GM12878 (cell line): ENCODE measurements at regions not wholly inside any gene's neighbourhood (a gene's known extent, or its start where the extent isn't known, plus 50 kb on each side); places are given as distances from the start of the nearest gene placed in this dataset.

Source experiments
- ATAC-seq: fragments of 200-7000 bp; cut with Tn5 transposase; 3 replicates; pipeline ENCODE4 v1.9.1; 2020; ENCODE audit warnings: mild to moderate bottlenecking, moderate library complexity
- BruUV-seq: library from RNA; stranded (reverse); fragments of 400-500 nt; replicated peaks from 2 replicates; lab custom pipeline; 2021; lab: Mats Ljungman, UMichigan
- CTCF ChIA-PET: fragments of 300-600 bp; sonication (Branson Sonifier 250); formaldehyde crosslinking; extraction: SDS; loops from one replicate; lab custom pipeline; 2021; ENCODE audit warnings: inconsistent platforms; lab: Yijun Ruan, JAX
- POLR2A ChIA-PET: fragments of 350-600 bp; formaldehyde crosslinking; extraction: SDS; loops from one replicate; lab custom pipeline; 2021; ENCODE audit warnings: inconsistent platforms; lab: Charles Lee
- RAD21 ChIA-PET: fragments of 300-600 bp; sonication (Branson Sonifier 250); formaldehyde crosslinking; loops from one replicate; lab custom pipeline; 2023; ENCODE audit warnings: antibody characterized with exemption; ENCODE audit not compliant: unreplicated experiment; lab: Charles Lee
- SMC1A ChIA-PET: fragments of 300-600 bp; sonication (Branson Sonifier 250); formaldehyde crosslinking; loops from one replicate; lab custom pipeline; 2023; ENCODE audit not compliant: unreplicated experiment, uncharacterized antibody; lab: Charles Lee
- DNase-seq: peaks from one replicate; pipeline ENCODE4 v3.0.0-alpha.2; 2011; ENCODE audit warnings: low read depth, low spot score
- FAIRE-seq: peaks from 3 replicates; lab custom pipeline; 2011; peaks lifted over from hg19 to GRCh38; lab: Jason Lieb, UNC
- H2AFZ ChIP-seq: 2 replicates; pipeline ENCODE4 v1.6.0; 2011; ENCODE audit warnings: low read depth, low read length, control low read depth; ENCODE audit not compliant: control insufficient read depth
- H3K27ac ChIP-seq: 2 replicates; pipeline ENCODE4 v1.5.1; 2011; ENCODE audit warnings: control low read depth; ENCODE audit not compliant: control insufficient read depth, insufficient read depth
- H3K27me3 ChIP-seq, 2 experiments: replicated peaks in 1 of 2; 2 replicates each; pipeline versions ENCODE4 v1.6.0 to v1.6.1; 2011; ENCODE audit warnings: low read length in 1 of 2; ENCODE audit not compliant: control insufficient read depth in 2 of 2, insufficient read depth in 2 of 2
- H3K36me3 ChIP-seq, 2 experiments: 2 replicates each; pipeline ENCODE4 v1.5.1; 2011; ENCODE audit warnings: low read length in 1 of 2; ENCODE audit not compliant: control insufficient read depth in 2 of 2, insufficient read depth in 2 of 2
- H3K4me1 ChIP-seq: 2 replicates; pipeline ENCODE4 v1.6.1; 2011; ENCODE audit warnings: mild to moderate bottlenecking, low read length, moderate library complexity, mixed read lengths; ENCODE audit not compliant: control insufficient read depth, insufficient read depth
- H3K4me2 ChIP-seq: 2 replicates; pipeline ENCODE4 v1.6.0; 2011; ENCODE audit warnings: control low read depth; ENCODE audit not compliant: control insufficient read depth, insufficient read depth
- H3K4me3 ChIP-seq: fragments of 200-600 bp; sonication (generic); 2 replicates; pipeline ENCODE4 v1.5.1; 2016
- H3K79me2 ChIP-seq: 2 replicates; pipeline ENCODE4 v1.6.0; 2011; ENCODE audit warnings: low read length; ENCODE audit not compliant: control insufficient read depth, insufficient read depth
- H3K9ac ChIP-seq: 2 replicates; pipeline ENCODE4 v1.8.0; 2011; ENCODE audit warnings: low read length, control low read depth, mixed read lengths; ENCODE audit not compliant: control insufficient read depth, insufficient read depth
- H3K9me3 ChIP-seq: replicated peaks from 3 replicates; pipeline ENCODE4 v1.5.1; 2011; ENCODE audit warnings: mild to moderate bottlenecking, low read length; ENCODE audit not compliant: control insufficient read depth, insufficient read depth
- H4K20me1 ChIP-seq: 2 replicates; pipeline ENCODE4 v1.6.0; 2011; ENCODE audit not compliant: control insufficient read depth, insufficient read depth
- E2F8 ChIP-seq: fragments of 450-650 bp; IDR thresholded peaks from 2 replicates; pipeline ENCODE4 v1.6.1; 2018; ENCODE audit warnings: mild to moderate bottlenecking, low read depth, moderate library complexity; ENCODE audit not compliant: partially characterized antibody
- MTA3 ChIP-seq: IDR thresholded peaks from 2 replicates; pipeline ENCODE4 v1.6.1; 2012; ENCODE audit warnings: low read length, inconsistent platforms, borderline replicate concordance
- NBN ChIP-seq: fragments of 450-650 bp; IDR thresholded peaks from 2 replicates; pipeline ENCODE4 v1.6.1; 2016
- PKNOX1 ChIP-seq: fragments of 450-650 bp; IDR thresholded peaks from 2 replicates; pipeline ENCODE4 v1.6.1; 2016; ENCODE audit warnings: mild to moderate bottlenecking
- SMAD1 ChIP-seq: fragments of 450-650 bp; IDR thresholded peaks from 2 replicates; pipeline ENCODE4 v1.6.1; 2018; ENCODE audit warnings: mild to moderate bottlenecking, low read depth; ENCODE audit not compliant: partially characterized antibody
- SREBF1 ChIP-seq: IDR thresholded peaks from 2 replicates; pipeline ENCODE4 v1.6.1; 2012; ENCODE audit warnings: mild to moderate bottlenecking, low read length
- SRF ChIP-seq, 2 experiments: IDR thresholded peaks; 2 replicates each; pipeline ENCODE4 v1.6.1; 2011; ENCODE audit warnings: low read depth in 2 of 2, low read length in 2 of 2, mild to moderate bottlenecking in 1 of 2, moderate library complexity in 1 of 2
- in situ Hi-C: fragments of 300-500 bp; cut with MboI; formaldehyde crosslinking; loops from 9 replicates; pipeline ENCODE4 v1.14.3; 2018; ENCODE audit warnings: mixed read lengths
- intact Hi-C: fragments of 100-400 bp; cut with micrococcal nuclease; formaldehyde crosslinking; loops from one replicate; pipeline ENCODE4 v1.14.2; 2022; ENCODE audit not compliant: unreplicated experiment
- TF ChIP-seq, protein P1 (sequence below): IDR thresholded peaks from 2 replicates; pipeline ENCODE4 v1.6.1; 2012; ENCODE audit warnings: low read depth, low read length, improper control_type of control experiment
- TF ChIP-seq, protein P2 (sequence below): fragments of 450-650 bp; formaldehyde crosslinking; IDR thresholded peaks from 2 replicates; pipeline ENCODE4 v1.4.0; 2022; ENCODE audit warnings: mild to moderate bottlenecking, moderate library complexity

DNA sequence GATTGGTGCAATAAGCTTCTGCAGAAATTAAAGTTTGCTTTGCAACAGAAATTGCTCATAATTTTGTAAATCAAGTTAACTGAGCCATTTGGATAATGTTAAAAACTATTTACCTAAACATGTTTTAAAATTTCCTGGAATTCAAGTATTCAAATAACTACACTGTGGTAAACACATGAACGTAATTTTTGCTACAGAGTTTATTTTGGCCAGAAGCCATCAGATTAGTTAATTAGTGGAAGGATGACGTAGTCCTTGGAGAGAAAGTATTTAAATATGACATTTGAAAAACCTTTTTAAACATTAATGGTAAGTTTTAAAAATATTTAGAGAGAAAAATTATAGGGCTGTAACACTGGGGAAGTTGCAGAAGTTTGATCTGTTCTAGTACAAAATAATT, 121.2 kb upstream of the UST start (continued):
- TF ChIP-seq, protein P1, sequence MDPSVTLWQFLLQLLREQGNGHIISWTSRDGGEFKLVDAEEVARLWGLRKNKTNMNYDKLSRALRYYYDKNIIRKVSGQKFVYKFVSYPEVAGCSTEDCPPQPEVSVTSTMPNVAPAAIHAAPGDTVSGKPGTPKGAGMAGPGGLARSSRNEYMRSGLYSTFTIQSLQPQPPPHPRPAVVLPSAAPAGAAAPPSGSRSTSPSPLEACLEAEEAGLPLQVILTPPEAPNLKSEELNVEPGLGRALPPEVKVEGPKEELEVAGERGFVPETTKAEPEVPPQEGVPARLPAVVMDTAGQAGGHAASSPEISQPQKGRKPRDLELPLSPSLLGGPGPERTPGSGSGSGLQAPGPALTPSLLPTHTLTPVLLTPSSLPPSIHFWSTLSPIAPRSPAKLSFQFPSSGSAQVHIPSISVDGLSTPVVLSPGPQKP, result no peak
- TF ChIP-seq MTA3 (no peak), PKNOX1 (no peak), SREBF1 (no peak), SRF (IDR thresholded peaks at IDR 0.05; ENCODE audit: low read depth in 2 of 2, low read length in 2 of 2) (no peak), SMAD1 (no peak)
- TF ChIP-seq, protein P2, sequence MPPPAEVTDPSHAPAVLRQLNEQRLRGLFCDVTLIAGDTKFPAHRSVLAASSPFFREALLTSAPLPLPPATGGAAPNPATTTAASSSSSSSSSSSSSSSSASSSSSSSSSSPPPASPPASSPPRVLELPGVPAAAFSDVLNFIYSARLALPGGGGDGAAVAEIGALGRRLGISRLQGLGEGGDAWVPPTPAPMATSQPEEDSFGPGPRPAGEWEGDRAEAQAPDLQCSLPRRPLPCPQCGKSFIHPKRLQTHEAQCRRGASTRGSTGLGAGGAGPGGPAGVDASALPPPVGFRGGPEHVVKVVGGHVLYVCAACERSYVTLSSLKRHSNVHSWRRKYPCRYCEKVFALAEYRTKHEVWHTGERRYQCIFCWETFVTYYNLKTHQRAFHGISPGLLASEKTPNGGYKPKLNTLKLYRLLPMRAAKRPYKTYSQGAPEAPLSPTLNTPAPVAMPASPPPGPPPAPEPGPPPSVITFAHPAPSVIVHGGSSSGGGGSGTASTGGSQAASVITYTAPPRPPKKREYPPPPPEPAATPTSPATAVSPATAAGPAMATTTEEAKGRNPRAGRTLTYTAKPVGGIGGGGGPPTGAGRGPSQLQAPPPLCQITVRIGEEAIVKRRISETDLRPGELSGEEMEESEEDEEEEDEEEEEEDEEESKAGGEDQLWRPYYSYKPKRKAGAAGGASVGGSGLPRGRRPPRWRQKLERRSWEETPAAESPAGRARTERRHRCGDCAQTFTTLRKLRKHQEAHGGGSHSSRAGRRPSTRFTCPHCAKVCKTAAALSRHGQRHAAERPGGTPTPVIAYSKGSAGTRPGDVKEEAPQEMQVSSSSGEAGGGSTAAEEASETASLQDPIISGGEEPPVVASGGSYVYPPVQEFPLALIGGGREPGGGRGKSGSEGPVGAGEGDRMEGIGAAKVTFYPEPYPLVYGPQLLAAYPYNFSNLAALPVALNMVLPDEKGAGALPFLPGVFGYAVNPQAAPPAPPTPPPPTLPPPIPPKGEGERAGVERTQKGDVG (CRISPR knock-in tag), result no peak

DNA sequence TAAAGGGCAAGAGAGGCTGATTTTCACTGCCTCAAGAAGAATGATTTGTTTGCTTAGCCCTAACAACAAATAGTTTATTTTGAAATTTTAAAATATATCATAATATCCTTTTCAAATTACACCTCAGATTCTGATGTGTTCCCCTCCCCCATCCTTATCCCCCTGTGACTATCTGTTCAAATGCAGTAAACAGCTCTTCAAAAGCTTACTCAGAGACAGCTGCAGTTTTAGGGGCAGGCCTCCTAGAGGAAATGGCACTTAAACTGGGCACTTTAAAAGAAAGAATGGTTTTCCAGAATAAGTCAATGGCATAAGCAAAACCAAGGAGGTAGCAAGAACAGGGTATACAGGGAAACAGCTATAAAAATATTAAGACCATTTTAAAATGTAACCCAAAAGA, 118.6 kb upstream of the UST start:
- CTCF ChIA-PET, result no interaction called here
- H3K4me3 ChIP-seq, result no peak overlapping the region

More for the DNA sequence above, 118.6 kb upstream of the UST start:
- RAD21 ChIA-PET, result interaction anchor here (1.0 kb wide), 1 partner anchor 50 kb away, joined by 5 read pairs; no protein-coding TSS in a partner anchor
- DNase-seq (no peak), FAIRE-seq (no peak)
- no TSS peak for BruUV-seq
- no peak overlapping the region for H3K9ac ChIP-seq
- H2AFZ ChIP-seq, result no peak overlapping the region
- POLR2A ChIA-PET, result interaction anchor here (0.5 kb wide), 1 partner anchor 143 kb away, joined by 3 read pairs; no protein-coding TSS in a partner anchor
- H3K4me1 ChIP-seq, result peaks cover 3% of the 10 kb centered on the region; the same call in 1 of the 2 replicates
- no peak overlapping the region for H3K4me2 ChIP-seq
- H4K20me1 ChIP-seq, result no peaks in the 10 kb centered on the region
- in situ Hi-C loops, result no loop called here
- H3K27ac ChIP-seq, result no peak overlapping the region
- intact Hi-C loops, result no loop called here
- no peak for TF ChIP-seq NBN
- no peak for TF ChIP-seq E2F8
- TF ChIP-seq, all 136 proteins: peak for 0
- ATAC-seq, result no peak
- Histone ChIP-seq H3K79me2 (no peaks in the 10 kb centered on the region), H3K9me3 (no peaks in the 10 kb centered on the region), H3K27me3 (no peaks in the 10 kb centered on the region), H3K36me3 (no peaks in the 10 kb centered on the region)
- SMC1A ChIA-PET, result interaction anchor here (1.2 to 1.8 kb wide), 2 partner anchors 24 to 49 kb away, joined by 3 to 4 read pairs; no protein-coding TSS in a partner anchor
